ENCODE measurements at regions not wholly inside any gene's neighbourhood (a gene's known extent, or its start where the extent isn't known, plus 50 kb on each side); places are given as distances from the start of the nearest gene placed in this dataset.
"Not testable (repeated sequence)": the region's sequence is repeated elsewhere in the genome, so short reads cannot be mapped to it uniquely, and the experiment has no call there.

- no peak for DNase-seq
Observed at GRCh38 chr6:160804639-160805038, 102.6 kb downstream of the PLG start.

DNA sequence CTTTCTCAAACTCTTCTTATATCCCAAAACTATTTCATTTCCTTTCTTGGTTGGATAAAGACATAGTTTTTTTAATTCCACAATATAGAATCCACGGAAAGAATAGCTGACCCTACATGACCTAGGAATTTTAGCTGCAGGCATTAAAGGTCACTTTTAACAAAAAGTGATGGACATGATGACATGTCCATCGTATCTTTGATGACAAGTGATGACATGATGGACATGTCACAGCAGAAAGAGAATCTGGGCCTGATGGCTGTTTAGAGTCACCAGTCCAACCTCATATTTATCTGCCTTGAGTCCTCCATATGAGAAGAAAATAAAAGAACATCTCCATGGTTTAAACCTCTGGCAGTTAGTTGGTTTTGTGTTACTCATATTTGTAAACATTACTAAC, 106.2 kb downstream of the PLG start:
- DNase-seq: no peak

GRCh38 chr6:160810238-160810637, 108.2 kb downstream of the PLG start:
- peak; percentile 29 for DNase-seq

GRCh38 chr6:160812097-160812496, 110.1 kb downstream of the PLG start:
- DNase-seq: no peak

- no peak for DNase-seq
Observed at GRCh38 chr6:160818934-160819333, 116.9 kb downstream of the PLG start.

GRCh38 chr6:160820661-160821060, 118.6 kb downstream of the PLG start:
- DNase-seq: not testable (repeated sequence)

GRCh38 chr6:160831739-160832138, 129.7 kb downstream of the PLG start:
- no peak for DNase-seq

- no peak for DNase-seq
Observed at GRCh38 chr6:160832422-160832821, 130.4 kb downstream of the PLG start.

DNA sequence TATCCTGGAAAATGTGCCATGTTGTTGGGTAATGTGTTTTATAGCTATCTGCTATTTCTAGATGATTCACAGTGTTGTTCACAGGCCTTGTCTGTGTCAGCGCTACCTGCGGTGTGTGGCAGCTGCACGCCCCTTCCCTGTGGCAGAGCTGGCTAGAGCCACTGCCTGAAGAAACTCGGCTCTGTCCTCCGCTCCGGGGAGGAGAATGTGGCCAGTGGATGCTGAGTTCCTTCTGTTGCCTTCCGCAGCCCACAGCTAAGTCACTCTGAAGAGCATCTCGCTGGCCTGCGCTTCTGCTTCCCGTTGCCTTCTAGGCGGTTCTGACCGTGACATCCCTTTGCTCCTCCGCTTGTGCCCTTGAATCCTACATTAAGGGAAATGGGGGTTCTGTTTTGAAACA, 135.1 kb downstream of the PLG start:
- no peak for DNase-seq

DNA sequence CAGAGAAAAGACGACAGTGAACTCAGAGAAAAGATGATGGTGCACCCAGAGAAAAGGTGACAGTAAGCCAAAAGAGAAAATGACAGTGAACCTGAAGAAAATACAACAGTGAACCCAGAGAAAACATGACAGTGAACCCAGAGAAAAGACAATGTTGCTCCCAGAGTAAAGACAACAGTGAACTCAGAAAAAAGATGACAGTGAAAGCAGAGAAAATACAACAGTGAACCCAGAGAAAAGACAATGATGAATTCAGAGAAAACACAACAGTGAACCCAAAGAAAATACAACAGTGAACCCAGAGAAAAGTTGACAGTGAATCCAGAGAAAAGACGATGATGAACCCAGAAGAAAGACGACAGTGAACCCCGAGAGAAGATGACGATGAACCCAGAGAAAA, 140.5 kb upstream of the MAP3K4 start:
- DNase-seq: no peak

DNA sequence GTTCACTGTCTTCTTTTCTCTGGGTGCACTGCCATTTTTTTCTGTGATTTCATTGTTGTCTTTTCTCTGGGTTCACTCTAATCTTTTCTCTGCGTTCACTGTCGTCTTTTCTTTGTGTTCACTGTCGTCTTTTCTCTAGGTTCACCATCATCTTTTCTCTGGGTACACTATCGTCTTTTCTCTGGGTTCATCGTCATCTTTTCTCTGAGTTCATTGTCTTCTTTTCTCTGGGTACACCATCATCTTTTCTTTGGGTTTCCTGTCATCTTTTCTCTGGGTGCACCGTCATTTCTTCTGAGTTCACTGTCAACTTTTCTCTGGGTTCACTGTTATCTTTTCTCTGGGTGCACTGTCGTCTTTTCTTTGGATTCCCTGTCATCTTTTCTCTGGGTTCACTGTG, 137.6 kb upstream of the MAP3K4 start:
- no peak for DNase-seq

DNA sequence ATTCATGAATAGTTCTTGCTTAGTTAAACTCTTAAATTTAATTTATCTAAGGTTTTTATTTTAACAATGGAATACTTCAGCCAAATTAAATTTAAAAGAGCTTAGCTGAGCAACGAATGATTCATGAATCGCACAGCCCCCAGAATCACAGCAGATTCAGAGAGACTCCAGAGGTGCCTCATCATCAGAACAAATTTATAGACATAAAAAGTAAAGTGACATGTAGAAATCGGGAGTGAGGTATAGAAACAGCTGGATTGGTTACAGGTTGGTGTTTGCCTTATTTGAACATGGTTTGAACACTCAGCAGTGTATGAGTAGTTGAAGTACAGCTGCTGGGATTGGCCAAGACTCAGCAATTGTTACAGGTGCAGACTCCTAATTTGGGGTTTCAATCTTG, 132.7 kb upstream of the MAP3K4 start:
- DNase-seq: no peak

- no peak for DNase-seq
Observed at GRCh38 chr6:160859822-160860221, 131.7 kb upstream of the MAP3K4 start.

DNA sequence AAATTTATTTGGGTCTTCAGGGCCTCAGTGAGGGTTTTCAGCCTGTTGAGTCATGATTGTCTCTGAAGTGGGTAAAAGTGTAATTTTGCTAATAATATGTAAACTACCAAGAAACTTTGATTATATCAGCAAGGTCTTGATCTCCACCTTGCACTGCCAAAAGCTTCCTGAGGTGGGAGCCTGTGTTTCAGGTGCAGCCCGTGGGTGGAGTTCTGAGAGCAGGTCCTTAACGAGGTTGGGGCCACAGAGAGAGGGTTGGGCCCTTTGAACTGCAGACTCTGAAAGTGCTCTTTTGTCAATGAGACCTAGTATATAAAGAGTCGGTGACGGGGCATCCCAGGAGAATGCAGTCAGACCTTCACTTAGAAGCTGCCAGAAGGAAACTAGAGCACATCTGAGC, 129.7 kb upstream of the MAP3K4 start:
- no peak for DNase-seq

DNA sequence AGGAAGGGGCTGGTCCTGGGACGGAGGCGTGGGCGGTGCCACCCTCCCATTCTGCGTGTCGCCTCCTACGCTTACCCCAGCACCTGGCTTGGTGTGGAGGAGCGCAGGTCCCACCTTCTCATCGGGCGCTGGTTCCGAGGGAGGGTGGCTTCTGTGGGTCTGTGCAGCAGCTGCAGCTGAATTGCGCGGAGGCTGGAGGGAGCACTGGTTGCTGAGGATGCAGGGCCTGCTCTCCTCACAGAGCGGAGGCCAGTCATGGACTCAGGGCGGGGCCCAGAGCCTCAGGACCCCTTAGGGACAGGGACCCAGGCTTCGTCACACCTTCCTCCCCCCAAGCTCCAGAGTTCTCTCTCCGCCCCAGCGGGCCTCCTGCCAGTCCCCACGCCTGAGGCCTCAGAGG, 127.8 kb upstream of the MAP3K4 start:
- DNase-seq: no peak

DNA sequence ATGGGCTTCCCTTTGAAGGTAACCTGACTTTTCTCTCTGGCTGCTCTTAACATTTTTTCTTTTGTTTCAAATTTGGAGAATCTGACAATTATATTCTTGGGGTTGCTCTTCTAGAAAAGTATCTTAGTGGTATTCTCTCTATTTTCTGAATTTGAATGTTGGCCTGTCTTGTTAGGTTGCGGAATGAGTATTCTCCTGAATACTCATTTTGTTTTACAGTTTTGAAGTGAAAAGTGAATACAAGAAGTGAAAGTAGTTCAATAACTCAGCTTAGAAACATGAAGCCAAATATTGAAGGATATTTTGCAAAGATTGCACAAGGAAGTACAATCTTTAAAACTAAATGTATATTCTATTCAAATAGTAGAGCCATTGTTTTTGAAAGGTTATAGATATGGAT, 120.2 kb upstream of the MAP3K4 start:
- no peak for DNase-seq

GRCh38 chr6:160881148-160881808, 110.3 kb upstream of the MAP3K4 start:
- no peak for DNase-seq

DNA sequence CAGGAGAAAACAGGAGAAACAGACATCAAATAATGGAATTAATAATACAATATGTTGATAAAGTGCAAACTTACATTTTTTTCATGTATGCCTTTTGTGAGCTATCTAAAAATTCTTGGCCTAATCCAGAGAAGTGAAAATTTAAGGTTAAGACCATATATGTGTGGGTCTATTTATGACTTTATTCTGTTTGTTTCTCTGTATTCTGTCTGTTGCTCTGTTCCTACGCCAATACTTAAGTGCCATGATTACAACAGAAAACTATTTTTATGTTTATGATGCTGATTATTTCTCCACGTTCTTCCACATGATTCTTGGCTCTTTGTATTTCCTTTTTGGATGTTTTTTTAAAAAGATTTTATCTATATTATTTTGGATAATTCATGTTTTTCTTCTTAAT, 109.6 kb upstream of the MAP3K4 start:
- no peak for DNase-seq

GRCh38 chr6:160882791-160883279, 108.7 kb upstream of the MAP3K4 start:
- no peak for DNase-seq

- no peak for DNase-seq
Observed at GRCh38 chr6:160883560-160883959, 108.0 kb upstream of the MAP3K4 start.

DNA sequence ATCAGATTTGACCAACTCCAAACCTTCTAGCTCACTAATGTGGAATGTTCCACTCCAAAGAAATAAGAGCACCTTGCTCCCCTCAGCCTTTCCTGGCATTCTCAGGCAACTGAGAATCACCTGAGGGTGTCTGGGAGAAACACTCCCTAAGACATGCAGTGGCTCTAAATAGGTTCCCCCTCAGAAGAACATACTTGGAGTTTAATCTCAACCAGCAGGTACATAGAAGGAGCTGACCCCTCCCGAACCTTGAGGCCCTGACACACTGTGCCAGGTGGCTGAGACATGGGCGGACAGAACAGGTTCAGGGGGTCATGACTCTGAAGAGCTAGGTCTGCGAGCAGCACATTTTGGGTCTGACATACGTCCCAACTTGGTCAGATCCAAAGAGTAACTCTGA, 107.6 kb upstream of the MAP3K4 start:
- no peak for DNase-seq

GRCh38 chr6:160889148-160889547, 102.4 kb upstream of the MAP3K4 start:
- not testable (repeated sequence) for DNase-seq

DNA sequence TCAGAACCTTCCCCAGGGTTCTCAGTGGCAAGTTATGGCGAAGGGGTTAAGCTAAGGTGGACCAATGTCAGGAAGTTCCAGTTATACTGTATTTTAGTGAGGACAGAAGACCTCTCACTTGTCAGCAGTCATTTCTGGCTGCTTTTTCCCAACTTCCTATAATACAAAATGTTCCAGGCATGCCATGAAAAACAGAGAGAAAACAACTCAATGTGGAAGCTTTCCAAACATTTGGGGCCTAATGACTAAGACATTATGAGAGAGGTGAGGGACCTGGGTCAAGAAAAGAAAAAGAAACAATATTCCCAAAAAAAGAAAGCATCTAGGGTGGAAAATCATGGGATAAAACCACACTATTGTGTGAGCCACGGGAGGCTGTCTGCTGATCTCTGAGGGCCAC, 99.9 kb upstream of the MAP3K4 start:
- no peak for DNase-seq

DNA sequence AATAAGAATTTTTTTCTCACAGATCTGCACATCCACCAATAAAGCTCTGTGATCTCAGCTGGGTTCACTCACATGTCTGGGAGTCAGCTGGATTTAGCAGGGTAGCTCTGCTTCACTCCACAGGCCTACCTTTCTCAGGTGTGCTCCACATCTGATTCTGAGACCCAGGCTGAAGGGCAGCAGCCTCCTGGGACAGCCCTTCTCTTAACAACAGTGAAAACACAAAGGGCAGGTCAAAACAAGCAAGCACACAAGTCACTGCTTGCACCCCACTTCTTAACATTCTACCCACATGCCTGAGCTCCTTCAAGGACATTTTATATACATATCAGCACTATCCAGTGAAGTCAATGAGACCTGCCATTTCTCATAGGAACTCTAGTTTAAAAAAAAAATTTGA, 96.0 kb upstream of the MAP3K4 start:
- DNase-seq: no peak

GRCh38 chr6:160899671-160900430, 91.7 kb upstream of the MAP3K4 start:
- DNase-seq: no peak
